H9 (cell line): ENCODE measurements at regions not wholly inside any gene's neighbourhood (a gene's known extent, or its start where the extent isn't known, plus 50 kb on each side); places are given as distances from the start of the nearest gene placed in this dataset.

Experiments used
- DNase-seq: peaks from one replicate; pipeline ENCODE4 v3.0.0-alpha.2; 2017
- H2AFZ ChIP-seq: one replicate; pipeline ENCODE4 v1.6.1; 2013; ENCODE audit warnings: mild to moderate bottlenecking, low read length, control low read depth, moderate library complexity
- H2AK5ac ChIP-seq: 2 replicates; pipeline ENCODE4 v1.6.1; 2013; ENCODE audit warnings: low read length, control low read depth, mixed read lengths; ENCODE audit not compliant: insufficient read length
- H2BK120ac ChIP-seq: one replicate; pipeline ENCODE4 v1.6.1; 2013; ENCODE audit warnings: low read depth, mild to moderate bottlenecking, low read length, control low read depth, inconsistent platforms; ENCODE audit not compliant: poor library complexity, severe bottlenecking
- H2BK12ac ChIP-seq: 2 replicates; pipeline ENCODE4 v1.6.1; 2013; ENCODE audit warnings: low read length, control low read depth, mixed read lengths, low read depth; ENCODE audit not compliant: insufficient read length
- H2BK15ac ChIP-seq: 2 replicates; pipeline ENCODE4 v1.6.1; 2013; ENCODE audit warnings: low read depth, low read length, control low read depth
- H2BK20ac ChIP-seq: one replicate; pipeline ENCODE4 v1.6.1; 2013; ENCODE audit warnings: low read depth, mild to moderate bottlenecking, low read length, control low read depth, inconsistent platforms; ENCODE audit not compliant: poor library complexity, severe bottlenecking
- H2BK5ac ChIP-seq: 2 replicates; pipeline ENCODE4 v1.6.1; 2013; ENCODE audit warnings: low read length, control low read depth, mixed read lengths; ENCODE audit not compliant: insufficient read length
- H3K14ac ChIP-seq: 2 replicates; pipeline ENCODE4 v1.6.1; 2013; ENCODE audit warnings: low read length, control low read depth; ENCODE audit not compliant: insufficient read depth
- H3K18ac ChIP-seq: 2 replicates; pipeline ENCODE4 v1.6.1; 2013; ENCODE audit warnings: low read depth, mild to moderate bottlenecking, mixed read lengths, low read length, control low read depth; ENCODE audit not compliant: insufficient read length
- H3K23ac ChIP-seq: 2 replicates; pipeline ENCODE4 v1.6.1; 2013; ENCODE audit warnings: low read length, control low read depth, mixed read lengths, low read depth; ENCODE audit not compliant: insufficient read length
- H3K23me2 ChIP-seq: 2 replicates; pipeline ENCODE4 v1.6.1; 2013; ENCODE audit warnings: low read depth, mild to moderate bottlenecking, mixed read lengths, low read length, control low read depth; ENCODE audit not compliant: insufficient read length, poor library complexity, severe bottlenecking
- H3K27ac ChIP-seq: 2 replicates; pipeline ENCODE4 v1.5.1; 2013; ENCODE audit warnings: low read length, control low read depth, mixed read lengths, low read depth; ENCODE audit not compliant: insufficient read length
- H3K27me3 ChIP-seq: 2 replicates; pipeline ENCODE4 v1.6.1; 2013; ENCODE audit warnings: low read length, control low read depth, inconsistent platforms; ENCODE audit not compliant: insufficient read depth
- H3K4ac ChIP-seq: 2 replicates; pipeline ENCODE4 v1.6.1; 2013; ENCODE audit warnings: low read depth, mild to moderate bottlenecking, control low read depth, inconsistent platforms, low read length, moderate library complexity
- H3K4me1 ChIP-seq: 2 replicates; pipeline ENCODE4 v1.6.1; 2013; ENCODE audit warnings: low read length, control low read depth, inconsistent platforms; ENCODE audit not compliant: insufficient read depth
- H3K4me2 ChIP-seq: 2 replicates; pipeline ENCODE4 v1.6.1; 2013; ENCODE audit warnings: low read length, control low read depth, mixed read lengths; ENCODE audit not compliant: insufficient read length, insufficient read depth
- H3K56ac ChIP-seq: 2 replicates; pipeline ENCODE4 v1.6.1; 2013; ENCODE audit warnings: low read depth, mild to moderate bottlenecking, mixed read lengths, low read length, control low read depth; ENCODE audit not compliant: insufficient read length
- H3K79me1 ChIP-seq: 2 replicates; pipeline ENCODE4 v1.6.1; 2013; ENCODE audit warnings: low read depth, mild to moderate bottlenecking, moderate library complexity, low read length, control low read depth, inconsistent platforms; ENCODE audit not compliant: insufficient read depth, poor library complexity, severe bottlenecking
- H3K79me2 ChIP-seq: 2 replicates; pipeline ENCODE4 v1.6.1; 2013; ENCODE audit warnings: low read length, control low read depth, inconsistent platforms; ENCODE audit not compliant: insufficient read depth
- H3K9ac ChIP-seq: 2 replicates; pipeline ENCODE4 v1.6.1; 2013; ENCODE audit warnings: low read length, control low read depth, mixed read lengths; ENCODE audit not compliant: insufficient read length; ENCODE audit errors: extremely low read depth
- H3K9me3 ChIP-seq: one replicate; pipeline ENCODE4 v1.6.1; 2013; ENCODE audit warnings: low read depth, low read length, inconsistent platforms; ENCODE audit not compliant: control insufficient read depth
- H3T11ph ChIP-seq: one replicate; pipeline ENCODE4 v1.6.1; 2013; ENCODE audit warnings: mild to moderate bottlenecking, low read length, control low read depth, inconsistent platforms
- H4K20me1 ChIP-seq: one replicate; pipeline ENCODE4 v1.6.1; 2013; ENCODE audit not compliant: control insufficient read depth, insufficient read length, insufficient read depth
- H4K5ac ChIP-seq: 2 replicates; pipeline ENCODE4 v1.6.1; 2013; ENCODE audit warnings: low read depth, mild to moderate bottlenecking, mixed read lengths, low read length, control low read depth; ENCODE audit not compliant: insufficient read length
- H4K8ac ChIP-seq: replicated peaks from 2 replicates; pipeline ENCODE4 v1.6.1; 2013; ENCODE audit warnings: low read length, control low read depth, mixed read lengths, low read depth; ENCODE audit not compliant: insufficient read length
- H4K91ac ChIP-seq: 2 replicates; pipeline ENCODE4 v1.6.1; 2013; ENCODE audit warnings: low read depth, mild to moderate bottlenecking, moderate library complexity, mixed read lengths, low read length, control low read depth; ENCODE audit not compliant: insufficient read length
- H3K27ac Mint-ChIP-seq, 3 experiments: 2 replicates in 2 of 3; 3 replicates in 1 of 3; pipeline ENCODE4 v1.8.0; 2020 to 2021; ENCODE audit warnings: mixed read lengths in 3 of 3, mild to moderate bottlenecking in 1 of 3, moderate library complexity in 1 of 3
- H3K27me3 Mint-ChIP-seq: 2 replicates; pipeline ENCODE4 v1.8.0; 2021; ENCODE audit warnings: low read depth, mild to moderate bottlenecking, moderate library complexity, mixed read lengths
- H3K36me3 Mint-ChIP-seq, 3 experiments: 2 replicates in 2 of 3; 3 replicates in 1 of 3; pipeline ENCODE4 v1.8.0; 2020 to 2021; ENCODE audit warnings: low read depth in 3 of 3, mixed read lengths in 3 of 3; ENCODE audit not compliant: insufficient read depth in 1 of 3
- H3K4me1 Mint-ChIP-seq, 2 experiments: 2 replicates each; pipeline ENCODE4 v1.8.0; 2020; ENCODE audit warnings: mixed read lengths in 2 of 2
- H3K4me3 Mint-ChIP-seq, 2 experiments: 2 replicates in 1 of 2; 3 replicates in 1 of 2; pipeline ENCODE4 v1.8.0; 2020 to 2021; ENCODE audit warnings: mild to moderate bottlenecking in 2 of 2, mixed read lengths in 2 of 2, moderate library complexity in 1 of 2
- H3K9me3 Mint-ChIP-seq, 2 experiments: 2 replicates in 1 of 2; 3 replicates in 1 of 2; pipeline ENCODE4 v1.8.0; 2020; ENCODE audit warnings: mild to moderate bottlenecking in 2 of 2, mixed read lengths in 2 of 2, moderate library complexity in 1 of 2
- CTCF ChIP-seq: fragments of 200-600 bp; sonication (generic); conservative IDR thresholded peaks from 3 replicates; pipeline ENCODE4 v1.8.0; 2021; ENCODE audit warnings: antibody characterized with exemption, mild to moderate bottlenecking
- WGBS: extraction: QIAGEN DNeasy Blood & Tissue Kit; methylation state at CpG from one replicate; pipeline ENCODE4 v1.1.7; 2013; ENCODE audit warnings: missing lambda C conversion rate, low lambda C conversion rate, mixed read lengths; ENCODE audit not compliant: insufficient read length; ENCODE audit errors: extremely low coverage; 5-methylcytosine and 5-hydroxymethylcytosine counted together

GRCh38 chr2:183963609-183964008 is 634.7 kb upstream of the ZNF804A start:
- H3K79me2 ChIP-seq: no peaks in the 10 kb centered on the region
- TF ChIP-seq CTCF: no peak
- H3K23ac ChIP-seq: no peak overlapping the region
- no peak overlapping the region for H2BK15ac ChIP-seq
- H3K14ac ChIP-seq: no peak overlapping the region
- H3K23me2 ChIP-seq: no peaks in the 10 kb centered on the region
- no peak overlapping the region for H3K27ac ChIP-seq
- no peak overlapping the region for H4K5ac ChIP-seq
- no CpG with 5 or more reads among the region's 1 CpG for WGBS
- H3K79me1 ChIP-seq: no peaks in the 10 kb centered on the region
- no peak overlapping the region for H3K4me2 ChIP-seq
- no peaks in the 10 kb centered on the region for H3K27me3 ChIP-seq
- H4K20me1 ChIP-seq: no peaks in the 10 kb centered on the region
- no peak overlapping the region for H2BK120ac ChIP-seq
- H4K91ac ChIP-seq: no peak overlapping the region
- no peak overlapping the region for H3T11ph ChIP-seq
- no peak overlapping the region for H3K27ac Mint-ChIP-seq
- H3K9me3 Mint-ChIP-seq: no peaks in the 10 kb centered on the region
- no peak overlapping the region for H2AFZ ChIP-seq
- H3K27me3 Mint-ChIP-seq: no peaks in the 10 kb centered on the region
- no peak overlapping the region for H2BK20ac ChIP-seq
- no peaks in the 10 kb centered on the region for H3K9me3 ChIP-seq
- H4K8ac ChIP-seq: no peak overlapping the region
- H3K56ac ChIP-seq: no peak overlapping the region
- no peak overlapping the region for H2BK5ac ChIP-seq
- H3K4ac ChIP-seq: no peak overlapping the region
- no peak overlapping the region for H3K4me3 Mint-ChIP-seq
- no peaks in the 10 kb centered on the region for H3K4me1 ChIP-seq
- no peaks in the 10 kb centered on the region for H3K4me1 Mint-ChIP-seq
- no peak overlapping the region for H2BK12ac ChIP-seq
- no peak for DNase-seq
- H3K18ac ChIP-seq: no peak overlapping the region
- no peak overlapping the region for H2AK5ac ChIP-seq
- no peak overlapping the region for H3K9ac ChIP-seq
- no peaks in the 10 kb centered on the region for H3K36me3 Mint-ChIP-seq
